ENCODE measurements at regions not wholly inside any gene's neighbourhood (a gene's known extent, or its start where the extent isn't known, plus 50 kb on each side); places are given as distances from the start of the nearest gene placed in this dataset.

DNA sequence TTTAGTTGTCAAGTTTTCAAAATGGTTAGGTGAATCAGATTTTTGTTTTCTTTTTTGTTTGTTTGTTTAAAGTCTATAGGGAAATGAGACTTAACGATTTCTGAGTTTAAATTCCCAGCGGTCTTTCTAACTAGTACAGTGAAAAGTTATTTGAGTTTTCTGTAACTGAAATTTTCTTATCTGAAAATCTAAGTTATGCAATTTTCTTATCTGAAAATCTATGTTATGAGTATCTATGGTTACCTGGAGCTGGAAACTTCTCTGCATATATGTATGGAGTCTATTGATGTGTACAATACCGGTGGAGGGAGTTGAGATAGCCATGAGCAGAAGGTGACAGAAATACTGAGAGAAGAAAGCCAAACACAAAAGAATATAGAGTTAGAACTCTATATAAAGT is 102.6 kb downstream of the MANEA start:
- peaks cover 13% of the 10 kb centered on the region for H3K4me1 Mint-ChIP-seq
- H3K36me3 Mint-ChIP-seq: no peaks in the 10 kb centered on the region
- DNase-seq (ENCODE audit: low spot score) (no peak), ATAC-seq (no peak)
- H3K27me3 Mint-ChIP-seq (ENCODE audit: low read depth): no peaks in the 10 kb centered on the region
- H3K9me3 Mint-ChIP-seq: peaks cover 2% of the 10 kb centered on the region
- ChIA-PET CTCF (no interaction called here), POLR2A (no interaction called here)
- no peak for TF ChIP-seq EMX1 (CRISPR knock-in tag; IDR thresholded peaks at IDR 0.05)
- no peak for TF ChIP-seq ELF4 (CRISPR knock-in tag; IDR thresholded peaks at IDR 0.05; ENCODE audit: low read depth)
- TF ChIP-seq, protein P1, sequence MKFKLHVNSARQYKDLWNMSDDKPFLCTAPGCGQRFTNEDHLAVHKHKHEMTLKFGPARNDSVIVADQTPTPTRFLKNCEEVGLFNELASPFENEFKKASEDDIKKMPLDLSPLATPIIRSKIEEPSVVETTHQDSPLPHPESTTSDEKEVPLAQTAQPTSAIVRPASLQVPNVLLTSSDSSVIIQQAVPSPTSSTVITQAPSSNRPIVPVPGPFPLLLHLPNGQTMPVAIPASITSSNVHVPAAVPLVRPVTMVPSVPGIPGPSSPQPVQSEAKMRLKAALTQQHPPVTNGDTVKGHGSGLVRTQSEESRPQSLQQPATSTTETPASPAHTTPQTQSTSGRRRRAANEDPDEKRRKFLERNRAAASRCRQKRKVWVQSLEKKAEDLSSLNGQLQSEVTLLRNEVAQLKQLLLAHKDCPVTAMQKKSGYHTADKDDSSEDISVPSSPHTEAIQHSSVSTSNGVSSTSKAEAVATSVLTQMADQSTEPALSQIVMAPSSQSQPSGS (CRISPR knock-in tag; IDR thresholded peaks at IDR 0.05; ENCODE audit: borderline replicate concordance, low read depth): no peak
- TF ChIP-seq, protein P2, sequence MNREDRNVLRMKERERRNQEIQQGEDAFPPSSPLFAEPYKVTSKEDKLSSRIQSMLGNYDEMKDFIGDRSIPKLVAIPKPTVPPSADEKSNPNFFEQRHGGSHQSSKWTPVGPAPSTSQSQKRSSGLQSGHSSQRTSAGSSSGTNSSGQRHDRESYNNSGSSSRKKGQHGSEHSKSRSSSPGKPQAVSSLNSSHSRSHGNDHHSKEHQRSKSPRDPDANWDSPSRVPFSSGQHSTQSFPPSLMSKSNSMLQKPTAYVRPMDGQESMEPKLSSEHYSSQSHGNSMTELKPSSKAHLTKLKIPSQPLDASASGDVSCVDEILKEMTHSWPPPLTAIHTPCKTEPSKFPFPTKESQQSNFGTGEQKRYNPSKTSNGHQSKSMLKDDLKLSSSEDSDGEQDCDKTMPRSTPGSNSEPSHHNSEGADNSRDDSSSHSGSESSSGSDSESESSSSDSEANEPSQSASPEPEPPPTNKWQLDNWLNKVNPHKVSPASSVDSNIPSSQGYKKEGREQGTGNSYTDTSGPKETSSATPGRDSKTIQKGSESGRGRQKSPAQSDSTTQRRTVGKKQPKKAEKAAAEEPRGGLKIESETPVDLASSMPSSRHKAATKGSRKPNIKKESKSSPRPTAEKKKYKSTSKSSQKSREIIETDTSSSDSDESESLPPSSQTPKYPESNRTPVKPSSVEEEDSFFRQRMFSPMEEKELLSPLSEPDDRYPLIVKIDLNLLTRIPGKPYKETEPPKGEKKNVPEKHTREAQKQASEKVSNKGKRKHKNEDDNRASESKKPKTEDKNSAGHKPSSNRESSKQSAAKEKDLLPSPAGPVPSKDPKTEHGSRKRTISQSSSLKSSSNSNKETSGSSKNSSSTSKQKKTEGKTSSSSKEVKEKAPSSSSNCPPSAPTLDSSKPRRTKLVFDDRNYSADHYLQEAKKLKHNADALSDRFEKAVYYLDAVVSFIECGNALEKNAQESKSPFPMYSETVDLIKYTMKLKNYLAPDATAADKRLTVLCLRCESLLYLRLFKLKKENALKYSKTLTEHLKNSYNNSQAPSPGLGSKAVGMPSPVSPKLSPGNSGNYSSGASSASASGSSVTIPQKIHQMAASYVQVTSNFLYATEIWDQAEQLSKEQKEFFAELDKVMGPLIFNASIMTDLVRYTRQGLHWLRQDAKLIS (CRISPR knock-in tag; IDR thresholded peaks at IDR 0.05; ENCODE audit: borderline replicate concordance): no peak
- TF ChIP-seq, protein P3, sequence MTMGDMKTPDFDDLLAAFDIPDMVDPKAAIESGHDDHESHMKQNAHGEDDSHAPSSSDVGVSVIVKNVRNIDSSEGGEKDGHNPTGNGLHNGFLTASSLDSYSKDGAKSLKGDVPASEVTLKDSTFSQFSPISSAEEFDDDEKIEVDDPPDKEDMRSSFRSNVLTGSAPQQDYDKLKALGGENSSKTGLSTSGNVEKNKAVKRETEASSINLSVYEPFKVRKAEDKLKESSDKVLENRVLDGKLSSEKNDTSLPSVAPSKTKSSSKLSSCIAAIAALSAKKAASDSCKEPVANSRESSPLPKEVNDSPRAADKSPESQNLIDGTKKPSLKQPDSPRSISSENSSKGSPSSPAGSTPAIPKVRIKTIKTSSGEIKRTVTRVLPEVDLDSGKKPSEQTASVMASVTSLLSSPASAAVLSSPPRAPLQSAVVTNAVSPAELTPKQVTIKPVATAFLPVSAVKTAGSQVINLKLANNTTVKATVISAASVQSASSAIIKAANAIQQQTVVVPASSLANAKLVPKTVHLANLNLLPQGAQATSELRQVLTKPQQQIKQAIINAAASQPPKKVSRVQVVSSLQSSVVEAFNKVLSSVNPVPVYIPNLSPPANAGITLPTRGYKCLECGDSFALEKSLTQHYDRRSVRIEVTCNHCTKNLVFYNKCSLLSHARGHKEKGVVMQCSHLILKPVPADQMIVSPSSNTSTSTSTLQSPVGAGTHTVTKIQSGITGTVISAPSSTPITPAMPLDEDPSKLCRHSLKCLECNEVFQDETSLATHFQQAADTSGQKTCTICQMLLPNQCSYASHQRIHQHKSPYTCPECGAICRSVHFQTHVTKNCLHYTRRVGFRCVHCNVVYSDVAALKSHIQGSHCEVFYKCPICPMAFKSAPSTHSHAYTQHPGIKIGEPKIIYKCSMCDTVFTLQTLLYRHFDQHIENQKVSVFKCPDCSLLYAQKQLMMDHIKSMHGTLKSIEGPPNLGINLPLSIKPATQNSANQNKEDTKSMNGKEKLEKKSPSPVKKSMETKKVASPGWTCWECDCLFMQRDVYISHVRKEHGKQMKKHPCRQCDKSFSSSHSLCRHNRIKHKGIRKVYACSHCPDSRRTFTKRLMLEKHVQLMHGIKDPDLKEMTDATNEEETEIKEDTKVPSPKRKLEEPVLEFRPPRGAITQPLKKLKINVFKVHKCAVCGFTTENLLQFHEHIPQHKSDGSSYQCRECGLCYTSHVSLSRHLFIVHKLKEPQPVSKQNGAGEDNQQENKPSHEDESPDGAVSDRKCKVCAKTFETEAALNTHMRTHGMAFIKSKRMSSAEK (CRISPR knock-in tag; IDR thresholded peaks at IDR 0.05; ENCODE audit: borderline replicate concordance): no peak
- no peak for TF ChIP-seq ZNF423 (CRISPR knock-in tag; IDR thresholded peaks at IDR 0.05)
- TF ChIP-seq, protein P4, sequence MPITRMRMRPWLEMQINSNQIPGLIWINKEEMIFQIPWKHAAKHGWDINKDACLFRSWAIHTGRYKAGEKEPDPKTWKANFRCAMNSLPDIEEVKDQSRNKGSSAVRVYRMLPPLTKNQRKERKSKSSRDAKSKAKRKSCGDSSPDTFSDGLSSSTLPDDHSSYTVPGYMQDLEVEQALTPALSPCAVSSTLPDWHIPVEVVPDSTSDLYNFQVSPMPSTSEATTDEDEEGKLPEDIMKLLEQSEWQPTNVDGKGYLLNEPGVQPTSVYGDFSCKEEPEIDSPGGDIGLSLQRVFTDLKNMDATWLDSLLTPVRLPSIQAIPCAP (CRISPR knock-in tag; IDR thresholded peaks at IDR 0.05): no peak
- TF ChIP-seq, protein P5, sequence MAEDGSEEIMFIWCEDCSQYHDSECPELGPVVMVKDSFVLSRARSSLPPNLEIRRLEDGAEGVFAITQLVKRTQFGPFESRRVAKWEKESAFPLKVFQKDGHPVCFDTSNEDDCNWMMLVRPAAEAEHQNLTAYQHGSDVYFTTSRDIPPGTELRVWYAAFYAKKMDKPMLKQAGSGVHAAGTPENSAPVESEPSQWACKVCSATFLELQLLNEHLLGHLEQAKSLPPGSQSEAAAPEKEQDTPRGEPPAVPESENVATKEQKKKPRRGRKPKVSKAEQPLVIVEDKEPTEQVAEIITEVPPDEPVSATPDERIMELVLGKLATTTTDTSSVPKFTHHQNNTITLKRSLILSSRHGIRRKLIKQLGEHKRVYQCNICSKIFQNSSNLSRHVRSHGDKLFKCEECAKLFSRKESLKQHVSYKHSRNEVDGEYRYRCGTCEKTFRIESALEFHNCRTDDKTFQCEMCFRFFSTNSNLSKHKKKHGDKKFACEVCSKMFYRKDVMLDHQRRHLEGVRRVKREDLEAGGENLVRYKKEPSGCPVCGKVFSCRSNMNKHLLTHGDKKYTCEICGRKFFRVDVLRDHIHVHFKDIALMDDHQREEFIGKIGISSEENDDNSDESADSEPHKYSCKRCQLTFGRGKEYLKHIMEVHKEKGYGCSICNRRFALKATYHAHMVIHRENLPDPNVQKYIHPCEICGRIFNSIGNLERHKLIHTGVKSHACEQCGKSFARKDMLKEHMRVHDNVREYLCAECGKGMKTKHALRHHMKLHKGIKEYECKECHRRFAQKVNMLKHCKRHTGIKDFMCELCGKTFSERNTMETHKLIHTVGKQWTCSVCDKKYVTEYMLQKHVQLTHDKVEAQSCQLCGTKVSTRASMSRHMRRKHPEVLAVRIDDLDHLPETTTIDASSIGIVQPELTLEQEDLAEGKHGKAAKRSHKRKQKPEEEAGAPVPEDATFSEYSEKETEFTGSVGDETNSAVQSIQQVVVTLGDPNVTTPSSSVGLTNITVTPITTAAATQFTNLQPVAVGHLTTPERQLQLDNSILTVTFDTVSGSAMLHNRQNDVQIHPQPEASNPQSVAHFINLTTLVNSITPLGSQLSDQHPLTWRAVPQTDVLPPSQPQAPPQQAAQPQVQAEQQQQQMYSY (CRISPR knock-in tag; IDR thresholded peaks at IDR 0.05): no peak
- TF ChIP-seq, protein P6, sequence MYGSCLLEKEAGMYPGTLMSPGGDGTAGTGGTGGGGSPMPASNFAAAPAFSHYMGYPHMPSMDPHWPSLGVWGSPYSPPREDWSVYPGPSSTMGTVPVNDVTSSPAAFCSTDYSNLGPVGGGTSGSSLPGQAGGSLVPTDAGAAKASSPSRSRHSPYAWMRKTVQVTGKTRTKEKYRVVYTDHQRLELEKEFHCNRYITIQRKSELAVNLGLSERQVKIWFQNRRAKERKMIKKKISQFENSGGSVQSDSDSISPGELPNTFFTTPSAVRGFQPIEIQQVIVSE (CRISPR knock-in tag; IDR thresholded peaks at IDR 0.05; ENCODE audit: borderline replicate concordance): no peak
- no peak for TF ChIP-seq MYBL2 (CRISPR knock-in tag; IDR thresholded peaks at IDR 0.05)
- TF ChIP-seq, protein P7, sequence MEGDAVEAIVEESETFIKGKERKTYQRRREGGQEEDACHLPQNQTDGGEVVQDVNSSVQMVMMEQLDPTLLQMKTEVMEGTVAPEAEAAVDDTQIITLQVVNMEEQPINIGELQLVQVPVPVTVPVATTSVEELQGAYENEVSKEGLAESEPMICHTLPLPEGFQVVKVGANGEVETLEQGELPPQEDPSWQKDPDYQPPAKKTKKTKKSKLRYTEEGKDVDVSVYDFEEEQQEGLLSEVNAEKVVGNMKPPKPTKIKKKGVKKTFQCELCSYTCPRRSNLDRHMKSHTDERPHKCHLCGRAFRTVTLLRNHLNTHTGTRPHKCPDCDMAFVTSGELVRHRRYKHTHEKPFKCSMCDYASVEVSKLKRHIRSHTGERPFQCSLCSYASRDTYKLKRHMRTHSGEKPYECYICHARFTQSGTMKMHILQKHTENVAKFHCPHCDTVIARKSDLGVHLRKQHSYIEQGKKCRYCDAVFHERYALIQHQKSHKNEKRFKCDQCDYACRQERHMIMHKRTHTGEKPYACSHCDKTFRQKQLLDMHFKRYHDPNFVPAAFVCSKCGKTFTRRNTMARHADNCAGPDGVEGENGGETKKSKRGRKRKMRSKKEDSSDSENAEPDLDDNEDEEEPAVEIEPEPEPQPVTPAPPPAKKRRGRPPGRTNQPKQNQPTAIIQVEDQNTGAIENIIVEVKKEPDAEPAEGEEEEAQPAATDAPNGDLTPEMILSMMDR (IDR thresholded peaks at IDR 0.05): no peak
- TF ChIP-seq, protein P8, sequence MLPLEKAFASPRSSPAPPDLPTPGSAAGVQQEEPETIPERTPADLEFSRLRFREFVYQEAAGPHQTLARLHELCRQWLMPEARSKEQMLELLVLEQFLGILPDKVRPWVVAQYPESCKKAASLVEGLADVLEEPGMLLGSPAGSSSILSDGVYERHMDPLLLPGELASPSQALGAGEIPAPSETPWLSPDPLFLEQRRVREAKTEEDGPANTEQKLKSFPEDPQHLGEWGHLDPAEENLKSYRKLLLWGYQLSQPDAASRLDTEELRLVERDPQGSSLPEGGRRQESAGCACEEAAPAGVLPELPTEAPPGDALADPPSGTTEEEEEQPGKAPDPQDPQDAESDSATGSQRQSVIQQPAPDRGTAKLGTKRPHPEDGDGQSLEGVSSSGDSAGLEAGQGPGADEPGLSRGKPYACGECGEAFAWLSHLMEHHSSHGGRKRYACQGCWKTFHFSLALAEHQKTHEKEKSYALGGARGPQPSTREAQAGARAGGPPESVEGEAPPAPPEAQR (CRISPR knock-in tag; IDR thresholded peaks at IDR 0.05): no peak
- TF ChIP-seq, protein P9, sequence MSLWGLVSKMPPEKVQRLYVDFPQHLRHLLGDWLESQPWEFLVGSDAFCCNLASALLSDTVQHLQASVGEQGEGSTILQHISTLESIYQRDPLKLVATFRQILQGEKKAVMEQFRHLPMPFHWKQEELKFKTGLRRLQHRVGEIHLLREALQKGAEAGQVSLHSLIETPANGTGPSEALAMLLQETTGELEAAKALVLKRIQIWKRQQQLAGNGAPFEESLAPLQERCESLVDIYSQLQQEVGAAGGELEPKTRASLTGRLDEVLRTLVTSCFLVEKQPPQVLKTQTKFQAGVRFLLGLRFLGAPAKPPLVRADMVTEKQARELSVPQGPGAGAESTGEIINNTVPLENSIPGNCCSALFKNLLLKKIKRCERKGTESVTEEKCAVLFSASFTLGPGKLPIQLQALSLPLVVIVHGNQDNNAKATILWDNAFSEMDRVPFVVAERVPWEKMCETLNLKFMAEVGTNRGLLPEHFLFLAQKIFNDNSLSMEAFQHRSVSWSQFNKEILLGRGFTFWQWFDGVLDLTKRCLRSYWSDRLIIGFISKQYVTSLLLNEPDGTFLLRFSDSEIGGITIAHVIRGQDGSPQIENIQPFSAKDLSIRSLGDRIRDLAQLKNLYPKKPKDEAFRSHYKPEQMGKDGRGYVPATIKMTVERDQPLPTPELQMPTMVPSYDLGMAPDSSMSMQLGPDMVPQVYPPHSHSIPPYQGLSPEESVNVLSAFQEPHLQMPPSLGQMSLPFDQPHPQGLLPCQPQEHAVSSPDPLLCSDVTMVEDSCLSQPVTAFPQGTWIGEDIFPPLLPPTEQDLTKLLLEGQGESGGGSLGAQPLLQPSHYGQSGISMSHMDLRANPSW (CRISPR knock-in tag; conservative IDR thresholded peaks at IDR 0.05; ENCODE audit: low read depth): no peak
- no peak for TF ChIP-seq CREM (CRISPR knock-in tag; IDR thresholded peaks at IDR 0.05)
- H3K27ac Mint-ChIP-seq: no peak overlapping the region; the same call in 1 of the 2 replicates
- no peak overlapping the region for H3K4me3 Mint-ChIP-seq
